K562 (cell line): ENCODE measurements at regions not wholly inside any gene's neighbourhood (a gene's known extent, or its start where the extent isn't known, plus 50 kb on each side); places are given as distances from the start of the nearest gene placed in this dataset.

ENCODE experiments used
- ATAC-seq: fragments of 200-7000 bp; cut with Tn5 transposase; 3 replicates; pipeline ENCODE4 v1.9.1; 2020; ENCODE audit warnings: moderate library complexity
- BruUV-seq: library from RNA; stranded (reverse); fragments of 400-500 nt; replicated peaks from 2 replicates; lab custom pipeline; 2021; lab: Mats Ljungman, UMichigan
- CTCF ChIA-PET: fragments of 300-600 bp; formaldehyde crosslinking; extraction: SDS; loops from one replicate; lab custom pipeline; 2021; ENCODE audit warnings: low intra/inter-chr PET ratio; lab: Yijun Ruan, JAX
- POLR2A ChIA-PET: fragments of 300-600, 350-650 bp; sonication (Branson Sonifier 250); formaldehyde crosslinking; extraction: SDS; loops from one replicate; lab custom pipeline; 2021; ENCODE audit warnings: antibody characterized with exemption, inconsistent platforms; lab: Yijun Ruan, JAX
- DNase-seq, 4 experiments: peaks; one replicate each; pipeline versions ENCODE4 v3.0.0 to v3.0.0-alpha.2; 2011 to 2018; ENCODE audit warnings: low spot score in 3 of 4, mixed read lengths in 3 of 4; ENCODE audit errors: extremely low read depth in 1 of 4
- FAIRE-seq: peaks from 2 replicates; lab custom pipeline; 2011; peaks lifted over from hg19 to GRCh38; lab: Jason Lieb, UNC
- H2AFZ ChIP-seq: 2 replicates; pipeline ENCODE4 v1.6.0; 2011; ENCODE audit warnings: low read depth, low read length, control low read depth, inconsistent platforms
- H3K27ac ChIP-seq: fragments of 200-600 bp; 3 replicates; pipeline ENCODE4 v1.8.0; 2011; ENCODE audit warnings: low read depth, mild to moderate bottlenecking, control low read depth, inconsistent platforms, low read length, moderate library complexity, mixed read lengths; ENCODE audit errors: extremely low read depth
- H3K27me3 ChIP-seq, 2 experiments: fragments of 300-600 bp in 1 of 2; 2 replicates in 1 of 2; 3 replicates in 1 of 2; pipeline versions ENCODE4 v1.6.0 to v1.8.0; 2011; ENCODE audit warnings: inconsistent platforms in 2 of 2, low read length in 2 of 2, mild to moderate bottlenecking in 1 of 2, mixed read lengths in 1 of 2, moderate library complexity in 1 of 2; ENCODE audit not compliant: control insufficient read depth in 2 of 2, insufficient read depth in 2 of 2
- H3K36me3 ChIP-seq: fragments of 300-600 bp; 3 replicates; pipeline ENCODE4 v1.8.0; 2011; ENCODE audit warnings: mild to moderate bottlenecking, low read length, inconsistent platforms; ENCODE audit not compliant: control insufficient read depth, insufficient read depth
- H3K4me1 ChIP-seq, 2 experiments: fragments of 200-600 bp in 1 of 2; replicated peaks in 1 of 2; 2 replicates in 1 of 2; 3 replicates in 1 of 2; pipeline versions ENCODE4 v1.5.1 to v1.8.0; 2011; ENCODE audit warnings: inconsistent platforms in 2 of 2, low read length in 2 of 2, mild to moderate bottlenecking in 1 of 2, mixed read lengths in 1 of 2, moderate library complexity in 1 of 2; ENCODE audit not compliant: control insufficient read depth in 2 of 2, insufficient read depth in 2 of 2
- H3K4me2 ChIP-seq: 2 replicates; pipeline ENCODE4 v1.6.1; 2011; ENCODE audit warnings: low read length, control low read depth, inconsistent platforms, mixed read lengths; ENCODE audit not compliant: insufficient read depth
- H3K4me3 ChIP-seq: fragments of 200-600 bp; sonication (generic), shearing (Covaris generic); 2 replicates; pipeline ENCODE4 v1.5.1; 2016; ENCODE audit warnings: control low read depth, inconsistent platforms
- H3K79me2 ChIP-seq: fragments of 200-600 bp; 3 replicates; pipeline ENCODE4 v1.8.0; 2011; ENCODE audit warnings: low read length, inconsistent platforms; ENCODE audit not compliant: control insufficient read depth, insufficient read depth
- H3K9ac ChIP-seq, 2 experiments: 2 replicates each; pipeline versions ENCODE4 v1.6.0 to v1.6.1; 2011; ENCODE audit warnings: low read depth in 2 of 2, low read length in 2 of 2, control low read depth in 1 of 2, inconsistent platforms in 1 of 2, mild to moderate bottlenecking in 1 of 2, mixed read lengths in 1 of 2; ENCODE audit not compliant: insufficient read depth in 1 of 2
- H3K9me1 ChIP-seq: one replicate; pipeline ENCODE4 v1.6.0; 2011; ENCODE audit warnings: inconsistent platforms, mild to moderate bottlenecking, low read length, moderate library complexity; ENCODE audit not compliant: control insufficient read depth, insufficient read depth
- H3K9me3 ChIP-seq: replicated peaks from 2 replicates; pipeline ENCODE4 v1.5.1; 2011; ENCODE audit warnings: low read depth, low read length, inconsistent platforms; ENCODE audit not compliant: control insufficient read depth, insufficient read depth
- H4K20me1 ChIP-seq: replicated peaks from 2 replicates; pipeline ENCODE4 v1.6.1; 2011; ENCODE audit warnings: low read length, inconsistent platforms, mixed read lengths; ENCODE audit not compliant: control insufficient read depth, insufficient read depth
- HMG20B ChIP-seq: fragments of 250-450 bp; sonication (Bioruptor Pico); IDR thresholded peaks from 2 replicates; pipeline ENCODE4 v1.5.0; 2021; ENCODE audit warnings: mild to moderate bottlenecking
- SLC30A9 ChIP-seq: fragments of 250-450 bp; sonication (Bioruptor Pico); IDR thresholded peaks from 2 replicates; pipeline ENCODE4 v1.8.0; 2022; ENCODE audit warnings: mild to moderate bottlenecking, moderate library complexity
- ZNF24 ChIP-seq: fragments of 450-650 bp; IDR thresholded peaks from 2 replicates; pipeline ENCODE4 v1.6.1; 2016
- ZNF512 ChIP-seq: IDR thresholded peaks from 2 replicates; pipeline ENCODE4 v1.6.1; 2016; ENCODE audit warnings: missing genetic modification characterization, missing compliant biosample characterization
- in situ Hi-C: fragments of 300-500 bp; cut with MboI; formaldehyde crosslinking; loops from 4 replicates; pipeline ENCODE4 v1.15.0; 2018; ENCODE audit warnings: inconsistent platforms, mixed read lengths
- intact Hi-C: fragments of 100-400 bp; cut with micrococcal nuclease; formaldehyde crosslinking; loops from 2 replicates; pipeline ENCODE4 v1.14.2; 2022

GRCh38 chr19:13598098-13598497 lies 91.8 kb upstream of the CACNA1A start:
- H3K27me3 ChIP-seq, result peaks cover 3 to 16% of the 10 kb centered on the region in 2 experiments; a peak in 3 of 5 replicates
- no peaks in the 10 kb centered on the region for H3K79me2 ChIP-seq
- in situ Hi-C loops, result loop anchor here (25.0 kb wide), 1 partner anchor 464 kb away; the partner anchor contains the start of genes MISP3 and PALM3
- no peaks in the 10 kb centered on the region for H4K20me1 ChIP-seq
- ChIA-PET CTCF (interaction anchor here (1.6 to 2.3 kb wide), 3 partner anchors 119 to 264 kb away, joined by 8 to 15 read pairs (median 9); no protein-coding TSS in a partner anchor), POLR2A (interaction anchor here (0.6 kb wide), 1 partner anchor 165 kb away, joined by 4 read pairs; no protein-coding TSS in a partner anchor)
- no peak overlapping the region for H3K27ac ChIP-seq
- H3K9me3 ChIP-seq, result no peaks in the 10 kb centered on the region
- TF ChIP-seq ZNF512 (tag), result peak; percentile 96
- TF ChIP-seq SLC30A9 (CRISPR knock-in tag), result no peak
- TF ChIP-seq HMG20B (CRISPR knock-in tag), result no peak
- no peak for TF ChIP-seq ZNF24
- no peak for DNase-seq
- H3K4me1 ChIP-seq, result peaks cover 0 to 4% of the 10 kb centered on the region in 2 experiments; a peak in 2 of 5 replicates
- no peaks in the 10 kb centered on the region for H3K36me3 ChIP-seq
- intact Hi-C loops, result loop anchor here (2.0 kb wide), 1 partner anchor 123 kb away; no protein-coding TSS in a partner anchor
- no peak overlapping the region for H3K4me3 ChIP-seq
- ATAC-seq, result no peak
- H3K4me2 ChIP-seq, result no peak overlapping the region
- no peak overlapping the region for H2AFZ ChIP-seq
- no peak for FAIRE-seq
- no peaks in the 10 kb centered on the region for H3K9me1 ChIP-seq
- H3K9ac ChIP-seq, result no peak overlapping the region
- BruUV-seq, result no TSS peak
